Peyer's patch (tissue), 4 donors: ENCODE measurements at regions not wholly inside any gene's neighbourhood (a gene's known extent, or its start where the extent isn't known, plus 50 kb on each side); places are given as distances from the start of the nearest gene placed in this dataset.

Experiments used
- DNase-seq, 3 donors: peaks; one replicate each; pipeline ENCODE4 v3.0.0-alpha.2; 2017 to 2019
- H3K27ac ChIP-seq, 4 donors: fragments of 200-600 bp; sonication (generic); one replicate each; pipeline ENCODE4 v1.5.1; 2016 to 2019
- H3K27me3 ChIP-seq, 2 donors: fragments of 200-600 bp; sonication (generic); one replicate each; pipeline ENCODE4 v1.5.1; 2019
- H3K36me3 ChIP-seq, 3 donors: fragments of 200-600 bp; sonication (generic); one replicate each; pipeline ENCODE4 v1.5.1; 2016 to 2019
- H3K4me1 ChIP-seq, 4 donors: fragments of 200-600 bp; sonication (generic); one replicate each; pipeline ENCODE4 v1.5.1; 2016 to 2019
- H3K4me3 ChIP-seq, 4 donors: fragments of 200-600 bp; sonication (generic); 1 replicate in 3 of 4; 2 replicates in 1 of 4; pipeline ENCODE4 v1.5.1; 2016 to 2019; ENCODE audit warnings: mild to moderate bottlenecking in 1 of 4
- H3K9me3 ChIP-seq, 4 donors: fragments of 200-600 bp; sonication (generic); one replicate each; pipeline ENCODE4 v1.5.1; 2016 to 2019; ENCODE audit warnings: mild to moderate bottlenecking in 1 of 4
- CTCF ChIP-seq, 6 experiments: fragments of 450-650 bp in 4 of 6; fragments of 200-600 bp in 2 of 6; sonication (generic) in 1 of 6; IDR thresholded peaks; one replicate each; pipeline ENCODE4 v1.5.1; 2017 to 2019; ENCODE audit warnings: antibody characterized with exemption in 6 of 6, mild to moderate bottlenecking in 3 of 6, moderate library complexity in 1 of 6
- POLR2A ChIP-seq, 2 donors: fragments of 450-650 bp; IDR thresholded peaks; one replicate each; pipeline ENCODE4 v1.5.1; 2017; ENCODE audit warnings: antibody characterized with exemption in 2 of 2, mild to moderate bottlenecking in 2 of 2, moderate library complexity in 2 of 2

DNA sequence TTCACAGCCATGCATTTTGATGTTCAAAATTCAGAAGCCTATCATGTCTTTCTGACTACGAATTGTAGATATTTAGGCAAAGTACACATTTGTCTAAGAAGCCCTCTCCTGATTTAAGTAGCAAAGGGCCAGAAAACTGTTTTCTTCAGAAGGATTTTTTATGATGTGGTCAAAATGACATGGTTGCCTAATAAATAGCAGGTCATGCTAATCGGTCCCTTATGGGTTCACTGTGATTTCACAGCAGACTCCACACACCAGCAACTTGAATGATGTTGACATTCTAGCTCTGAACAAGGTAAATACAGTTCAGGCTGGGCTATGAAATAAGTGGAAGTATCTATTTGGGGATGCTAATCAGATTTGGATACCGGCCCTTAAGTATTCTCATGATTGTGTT, 178.7 kb upstream of the DPYD start:
- H3K9me3 ChIP-seq: no peaks in the 10 kb centered on the region
- no peaks in the 10 kb centered on the region for H3K4me1 ChIP-seq
- DNase-seq: no peak
- H3K4me3 ChIP-seq: no peak overlapping the region
- no peaks in the 10 kb centered on the region for H3K36me3 ChIP-seq
- no peak overlapping the region for H3K27ac ChIP-seq
- TF ChIP-seq POLR2A (IDR thresholded peaks at IDR 0.05) (no peak), CTCF (IDR thresholded peaks at IDR 0.05) (no peak)
- H3K27me3 ChIP-seq: no peaks in the 10 kb centered on the region

DNA sequence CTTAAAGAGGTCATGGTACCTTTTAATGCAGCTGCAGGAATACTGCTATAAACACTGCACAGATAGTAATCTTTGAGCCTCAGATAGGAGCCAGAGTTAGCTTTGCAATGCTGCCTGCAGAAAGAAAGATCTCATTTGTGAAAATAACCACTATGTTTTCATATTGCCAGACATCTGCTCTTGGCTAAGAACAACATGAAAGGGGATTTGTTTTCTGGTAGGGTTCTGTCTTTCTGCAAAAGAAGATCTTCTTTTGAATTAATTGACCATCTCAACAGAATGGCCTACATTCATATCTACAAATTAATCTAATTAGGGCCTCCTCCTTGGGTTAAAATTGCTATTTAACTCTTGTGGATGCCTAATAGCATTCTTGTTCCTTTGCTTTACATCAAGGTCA, 177.6 kb upstream of the DPYD start:
- H3K36me3 ChIP-seq: no peaks in the 10 kb centered on the region
- no peak overlapping the region for H3K4me3 ChIP-seq
- no peak for TF ChIP-seq CTCF (IDR thresholded peaks at IDR 0.05)
- TF ChIP-seq POLR2A (IDR thresholded peaks at IDR 0.05): no peak
- H3K9me3 ChIP-seq: no peaks in the 10 kb centered on the region
- H3K27me3 ChIP-seq: no peaks in the 10 kb centered on the region
- DNase-seq: no peak
- no peak overlapping the region for H3K27ac ChIP-seq
- no peaks in the 10 kb centered on the region for H3K4me1 ChIP-seq

GRCh38 chr1:98090351-98090750, 169.5 kb upstream of the DPYD start:
- no peak overlapping the region for H3K27ac ChIP-seq
- H3K27me3 ChIP-seq: no peaks in the 10 kb centered on the region
- H3K9me3 ChIP-seq: no peaks in the 10 kb centered on the region
- H3K4me3 ChIP-seq: no peak overlapping the region
- H3K4me1 ChIP-seq: no peaks in the 10 kb centered on the region
- H3K36me3 ChIP-seq: no peaks in the 10 kb centered on the region
- TF ChIP-seq CTCF (IDR thresholded peaks at IDR 0.05) (no peak), POLR2A (IDR thresholded peaks at IDR 0.05) (no peak)
- DNase-seq: no peak

- Histone ChIP-seq H3K27ac (no peak overlapping the region), H3K9me3 (no peaks in the 10 kb centered on the region), H3K4me3 (no peak overlapping the region), H3K4me1 (no peaks in the 10 kb centered on the region), H3K36me3 (no peaks in the 10 kb centered on the region), H3K27me3 (no peaks in the 10 kb centered on the region)
- TF ChIP-seq POLR2A (IDR thresholded peaks at IDR 0.05) (no peak), CTCF (IDR thresholded peaks at IDR 0.05) (no peak)
- no peak for DNase-seq
Measured at GRCh38 chr1:98088381-98088780, 167.5 kb upstream of the DPYD start.

- DNase-seq: no peak
- no peaks in the 10 kb centered on the region for H3K36me3 ChIP-seq
Measured at GRCh38 chr1:98086796-98087441, 166.1 kb upstream of the DPYD start.

More at GRCh38 chr1:98086796-98087441, 166.1 kb upstream of the DPYD start:
- H3K27ac ChIP-seq: no peak overlapping the region
- no peaks in the 10 kb centered on the region for H3K9me3 ChIP-seq
- no peak for TF ChIP-seq CTCF (IDR thresholded peaks at IDR 0.05)
- no peak for TF ChIP-seq POLR2A (IDR thresholded peaks at IDR 0.05)
- no peak overlapping the region for H3K4me3 ChIP-seq
- no peaks in the 10 kb centered on the region for H3K27me3 ChIP-seq
- no peaks in the 10 kb centered on the region for H3K4me1 ChIP-seq
